ENCODE measurements at regions not wholly inside any gene's neighbourhood (a gene's known extent, or its start where the extent isn't known, plus 50 kb on each side); places are given as distances from the start of the nearest gene placed in this dataset.
A peak's percentile ranks its signal among the peaks of the same experiment; 100 is the strongest.
"Not testable (repeated sequence)": the region's sequence is repeated elsewhere in the genome, so short reads cannot be mapped to it uniquely, and the experiment has no call there.

GRCh38 chr12:131225066-131225380, 271.3 kb downstream of the ADGRD1 start:
- H3K79me2 ChIP-seq (ENCODE audit: control insufficient read depth, insufficient read depth, low read length, poor library complexity); H3K4me3 ChIP-seq (ENCODE audit: low read depth, low read length); H3K18ac ChIP-seq (ENCODE audit: low read length); H3K9ac ChIP-seq (ENCODE audit: low read length); H3K14ac ChIP-seq (ENCODE audit: low read length); H3K4me2 ChIP-seq (ENCODE audit: low read length); H3K4ac ChIP-seq (ENCODE audit: low read depth, low read length); H3K9me3 ChIP-seq (ENCODE audit: insufficient read depth, low read depth, low read length); H3K36me3 ChIP-seq (ENCODE audit: control insufficient read depth in 1 of 2, insufficient read depth in 2 of 2, low read length in 2 of 2); H3K79me1 ChIP-seq (ENCODE audit: low read length); H4K12ac ChIP-seq (ENCODE audit: low read depth, low read length); H3K4me1 ChIP-seq (ENCODE audit: control insufficient read depth in 1 of 2, insufficient read depth in 2 of 2, low read length in 2 of 2); H2BK5ac ChIP-seq (ENCODE audit: low read depth, low read length, poor library complexity); DNase-seq; H3K27ac ChIP-seq (ENCODE audit: low read depth, low read length); H2BK12ac ChIP-seq (ENCODE audit: low read length); H3K23ac ChIP-seq (ENCODE audit: low read length); H3K27me3 ChIP-seq (ENCODE audit: insufficient read depth, low read length); H2BK120ac ChIP-seq (ENCODE audit: insufficient read depth, low read length, poor library complexity); H4K91ac ChIP-seq (ENCODE audit: low read depth, low read length); H2AK5ac ChIP-seq (ENCODE audit: low read length); H4K8ac ChIP-seq (ENCODE audit: low read depth, low read length); H2AFZ ChIP-seq (ENCODE audit: insufficient read depth, low read length, poor library complexity): not testable (repeated sequence)
- WGBS (ENCODE audit: extremely low coverage, insufficient coverage, insufficient read length): no CpG with 5 or more reads among the region's 12 CpGs

- Histone ChIP-seq H3K36me3 (ENCODE audit: control insufficient read depth in 1 of 2, insufficient read depth in 2 of 2, low read length in 2 of 2) (no peaks in the 10 kb centered on the region), H2AK5ac (ENCODE audit: low read length) (no peak overlapping the region), H2BK12ac (ENCODE audit: low read length) (no peak overlapping the region), H2AFZ (ENCODE audit: insufficient read depth, low read length, poor library complexity) (no peak overlapping the region), H3K9me3 (ENCODE audit: insufficient read depth, low read depth, low read length) (peaks cover 3% of the 10 kb centered on the region), H4K91ac (ENCODE audit: low read depth, low read length) (no peak overlapping the region), H4K8ac (ENCODE audit: low read depth, low read length) (no peak overlapping the region), H3K4me3 (ENCODE audit: low read depth, low read length) (no peak overlapping the region), H3K4me1 (ENCODE audit: control insufficient read depth in 1 of 2, insufficient read depth in 2 of 2, low read length in 2 of 2) (peaks cover 0 to 7% of the 10 kb centered on the region in 2 experiments), H3K23ac (ENCODE audit: low read length) (no peak overlapping the region), H3K9ac (ENCODE audit: low read length) (no peak overlapping the region), H3K18ac (ENCODE audit: low read length) (no peak overlapping the region), H3K14ac (ENCODE audit: low read length) (no peak overlapping the region), H3K79me1 (ENCODE audit: low read length) (no peaks in the 10 kb centered on the region), H4K12ac (ENCODE audit: low read depth, low read length) (no peak overlapping the region), H3K27me3 (ENCODE audit: insufficient read depth, low read length) (no peaks in the 10 kb centered on the region), H2BK5ac (ENCODE audit: low read depth, low read length, poor library complexity) (no peak overlapping the region), H3K79me2 (ENCODE audit: control insufficient read depth, insufficient read depth, low read length, poor library complexity) (no peaks in the 10 kb centered on the region), H3K4ac (ENCODE audit: low read depth, low read length) (no peak overlapping the region), H2BK120ac (ENCODE audit: insufficient read depth, low read length, poor library complexity) (no peak overlapping the region), H3K27ac (ENCODE audit: low read depth, low read length) (no peak overlapping the region), H3K4me2 (ENCODE audit: low read length) (no peak overlapping the region)
- WGBS (ENCODE audit: extremely low coverage, insufficient coverage, insufficient read length): no CpG with 5 or more reads among the region's 12 CpGs
- DNase-seq: no peak
Observed at GRCh38 chr12:131226345-131227265, 272.9 kb downstream of the ADGRD1 start.

GRCh38 chr12:131227641-131228040, 273.9 kb downstream of the ADGRD1 start:
- H2AFZ ChIP-seq (ENCODE audit: insufficient read depth, low read length, poor library complexity); H3K27ac ChIP-seq (ENCODE audit: low read depth, low read length); H3K9me3 ChIP-seq (ENCODE audit: insufficient read depth, low read depth, low read length); H3K4me2 ChIP-seq (ENCODE audit: low read length); H2AK5ac ChIP-seq (ENCODE audit: low read length); H2BK5ac ChIP-seq (ENCODE audit: low read depth, low read length, poor library complexity); H3K4ac ChIP-seq (ENCODE audit: low read depth, low read length); H3K18ac ChIP-seq (ENCODE audit: low read length); H3K23ac ChIP-seq (ENCODE audit: low read length); H3K4me1 ChIP-seq (ENCODE audit: control insufficient read depth in 1 of 2, insufficient read depth in 2 of 2, low read length in 2 of 2); H3K4me3 ChIP-seq (ENCODE audit: low read depth, low read length); H3K79me2 ChIP-seq (ENCODE audit: control insufficient read depth, insufficient read depth, low read length, poor library complexity); H3K36me3 ChIP-seq (ENCODE audit: control insufficient read depth in 1 of 2, insufficient read depth in 2 of 2, low read length in 2 of 2); DNase-seq; H2BK120ac ChIP-seq (ENCODE audit: insufficient read depth, low read length, poor library complexity); H2BK12ac ChIP-seq (ENCODE audit: low read length); H3K9ac ChIP-seq (ENCODE audit: low read length); H4K8ac ChIP-seq (ENCODE audit: low read depth, low read length); H3K79me1 ChIP-seq (ENCODE audit: low read length); H4K91ac ChIP-seq (ENCODE audit: low read depth, low read length); H3K14ac ChIP-seq (ENCODE audit: low read length); H4K12ac ChIP-seq (ENCODE audit: low read depth, low read length); H3K27me3 ChIP-seq (ENCODE audit: insufficient read depth, low read length): not testable (repeated sequence)
- no CpG with 5 or more reads among the region's 22 CpGs for WGBS (ENCODE audit: extremely low coverage, insufficient coverage, insufficient read length)

- no CpG with 5 or more reads among the region's 7 CpGs for WGBS (ENCODE audit: extremely low coverage, insufficient coverage, insufficient read length)
- not testable (repeated sequence) for H2BK120ac ChIP-seq (ENCODE audit: insufficient read depth, low read length, poor library complexity); H2BK12ac ChIP-seq (ENCODE audit: low read length); H2BK5ac ChIP-seq (ENCODE audit: low read depth, low read length, poor library complexity); H4K8ac ChIP-seq (ENCODE audit: low read depth, low read length); H3K4me2 ChIP-seq (ENCODE audit: low read length); H3K18ac ChIP-seq (ENCODE audit: low read length); H3K79me1 ChIP-seq (ENCODE audit: low read length); H2AK5ac ChIP-seq (ENCODE audit: low read length); H3K79me2 ChIP-seq (ENCODE audit: control insufficient read depth, insufficient read depth, low read length, poor library complexity); H3K27me3 ChIP-seq (ENCODE audit: insufficient read depth, low read length); H3K4ac ChIP-seq (ENCODE audit: low read depth, low read length); H4K12ac ChIP-seq (ENCODE audit: low read depth, low read length); H3K14ac ChIP-seq (ENCODE audit: low read length); DNase-seq; H3K4me3 ChIP-seq (ENCODE audit: low read depth, low read length); H3K23ac ChIP-seq (ENCODE audit: low read length); H3K27ac ChIP-seq (ENCODE audit: low read depth, low read length); H3K9ac ChIP-seq (ENCODE audit: low read length); H3K36me3 ChIP-seq (ENCODE audit: control insufficient read depth in 1 of 2, insufficient read depth in 2 of 2, low read length in 2 of 2); H4K91ac ChIP-seq (ENCODE audit: low read depth, low read length); H3K4me1 ChIP-seq (ENCODE audit: control insufficient read depth in 1 of 2, insufficient read depth in 2 of 2, low read length in 2 of 2); H3K9me3 ChIP-seq (ENCODE audit: insufficient read depth, low read depth, low read length)
- peak overlapping the region; percentile 23 for H2AFZ ChIP-seq (ENCODE audit: insufficient read depth, low read length, poor library complexity)
Observed at GRCh38 chr12:131229079-131229425, 275.3 kb downstream of the ADGRD1 start.

Measured in trophoblast cell (in vitro differentiated cells and primary cell).